SK-N-SH (cell line): ENCODE measurements at regions not wholly inside any gene's neighbourhood (a gene's known extent, or its start where the extent isn't known, plus 50 kb on each side); places are given as distances from the start of the nearest gene placed in this dataset.
"Not testable (repeated sequence)": the region's sequence is repeated elsewhere in the genome, so short reads cannot be mapped to it uniquely, and the experiment has no call there.

ENCODE experiments used
- CTCF ChIA-PET: fragments of 300-600, 350-600 bp; formaldehyde crosslinking; extraction: SDS; loops from one replicate; lab custom pipeline; 2021; lab: Yijun Ruan, JAX
- POLR2A ChIA-PET: fragments of 350-600 bp; sonication (Branson Sonifier 250); formaldehyde crosslinking; extraction: SDS; loops from one replicate; lab custom pipeline; 2020; ENCODE audit warnings: antibody characterized with exemption, inconsistent platforms; lab: Yijun Ruan, JAX
- DNase-seq: peaks from one replicate; pipeline ENCODE4 v3.0.0; 2012
- H2AFZ ChIP-seq: fragments of 200-600 bp; sonication (generic); 2 replicates; pipeline ENCODE4 v1.8.1; 2016; ENCODE audit warnings: antibody characterized with exemption, mild to moderate bottlenecking, low read depth
- H3F3A ChIP-seq: fragments of 200-600 bp; sonication (generic); replicated peaks from 2 replicates; pipeline ENCODE3; 2016; ENCODE audit warnings: antibody characterized with exemption, mild to moderate bottlenecking; ENCODE audit not compliant: insufficient read depth
- H3K27ac ChIP-seq, 2 experiments: fragments of 200-500 bp in 1 of 2; fragments of 200-600 bp in 1 of 2; sonication (Bioruptor generic) in 1 of 2; sonication (generic), shearing (Covaris generic) in 1 of 2; 2 replicates each; pipeline versions ENCODE4 v1.5.1 to v1.6.1; 2014 to 2016; ENCODE audit warnings: low read depth in 2 of 2, inconsistent platforms in 1 of 2, low read length in 1 of 2, mild to moderate bottlenecking in 1 of 2, mixed read lengths in 1 of 2
- H3K27me3 ChIP-seq: fragments of 200-600 bp; sonication (generic), shearing (Covaris generic); 2 replicates; pipeline ENCODE4 v1.6.1; 2016; ENCODE audit warnings: mixed run types; ENCODE audit not compliant: insufficient read depth
- H3K36me3 ChIP-seq, 2 experiments: fragments of 200-500 bp in 1 of 2; fragments of 200-600 bp in 1 of 2; sonication (Bioruptor generic) in 1 of 2; sonication (generic) in 1 of 2; replicated peaks in 1 of 2; 2 replicates each; pipeline versions ENCODE3 to v1.5.1; 2014 to 2016; ENCODE audit warnings: low read length in 1 of 2, mild to moderate bottlenecking in 1 of 2; ENCODE audit not compliant: insufficient read depth in 2 of 2, control insufficient read depth in 1 of 2
- H3K4me1 ChIP-seq, 2 experiments: fragments of 200-500 bp in 1 of 2; fragments of 200-600 bp in 1 of 2; sonication (Bioruptor generic) in 1 of 2; sonication (generic), shearing (Covaris generic) in 1 of 2; 2 replicates each; pipeline versions ENCODE4 v1.5.1 to v1.6.1; 2014 to 2016; ENCODE audit warnings: low read depth in 1 of 2, low read length in 1 of 2, mixed run types in 1 of 2; ENCODE audit not compliant: insufficient read depth in 2 of 2, control insufficient read depth in 1 of 2
- H3K4me2 ChIP-seq: fragments of 200-600 bp; sonication (generic), shearing (Covaris generic); 2 replicates; pipeline ENCODE4 v1.6.1; 2017; ENCODE audit warnings: mixed run types
- H3K4me3 ChIP-seq, 2 experiments: fragments of 200-500 bp in 1 of 2; fragments of 200-600 bp in 1 of 2; sonication (Bioruptor generic) in 1 of 2; sonication (generic), shearing (Covaris generic) in 1 of 2; 2 replicates each; pipeline versions ENCODE4 v1.5.1 to v1.8.1; 2014 to 2016; ENCODE audit warnings: low read depth in 2 of 2, inconsistent platforms in 1 of 2, low read length in 1 of 2, mild to moderate bottlenecking in 1 of 2, mixed read lengths in 1 of 2, moderate library complexity in 1 of 2
- H3K79me2 ChIP-seq: fragments of 200-600 bp; sonication (generic); 2 replicates; pipeline ENCODE4 v1.8.1; 2017; ENCODE audit warnings: mild to moderate bottlenecking; ENCODE audit not compliant: insufficient read depth
- H3K9ac ChIP-seq: fragments of 200-600 bp; sonication (generic); 2 replicates; pipeline ENCODE4 v1.6.1; 2017; ENCODE audit warnings: mixed run types
- H3K9me2 ChIP-seq: fragments of 200-600 bp; sonication (generic); 2 replicates; pipeline ENCODE4 v1.6.1; 2017; ENCODE audit warnings: mixed run types
- H3K9me3 ChIP-seq: fragments of 200-600 bp; sonication (generic); 2 replicates; pipeline ENCODE4 v1.6.1; 2017; ENCODE audit warnings: mixed run types, mild to moderate bottlenecking, moderate library complexity
- H4K20me1 ChIP-seq: fragments of 200-600 bp; sonication (generic); 2 replicates; pipeline ENCODE4 v1.6.1; 2017; ENCODE audit warnings: mild to moderate bottlenecking, mixed run types; ENCODE audit not compliant: insufficient read depth
- CHD2 ChIP-seq: fragments of 150-350 bp; IDR thresholded peaks from 2 replicates; pipeline ENCODE4 v1.6.1; 2018; ENCODE audit warnings: low read length; ENCODE audit not compliant: partially characterized antibody
- ELF1 ChIP-seq: IDR thresholded peaks from 2 replicates; pipeline ENCODE4 v1.4.0; 2012
- FOXM1 ChIP-seq: IDR thresholded peaks from 2 replicates; pipeline ENCODE4 v1.4.0; 2012; ENCODE audit warnings: low read depth, mild to moderate bottlenecking
- GATA2 ChIP-seq: sonication (generic); formaldehyde crosslinking; IDR thresholded peaks from 2 replicates; pipeline ENCODE4 v1.5.0; 2020; ENCODE audit warnings: mild to moderate bottlenecking, missing genetic modification reagents
- MEF2A ChIP-seq: IDR thresholded peaks from 2 replicates; pipeline ENCODE4 v1.4.0; 2012; ENCODE audit warnings: low read depth, borderline replicate concordance
- MXI1 ChIP-seq: IDR thresholded peaks from 2 replicates; pipeline ENCODE4 v1.6.1; 2012; ENCODE audit warnings: mild to moderate bottlenecking, low read depth, low read length, improper control_type of control experiment
- NRF1 ChIP-seq: IDR thresholded peaks from 2 replicates; pipeline ENCODE4 v1.6.1; 2012; ENCODE audit warnings: low read depth, mild to moderate bottlenecking, low read length
- PBX3 ChIP-seq: IDR thresholded peaks from 2 replicates; pipeline ENCODE4; 2012
- POLR2AphosphoS5 ChIP-seq: IDR thresholded peaks from 2 replicates; pipeline ENCODE4 v1.6.1; 2012; ENCODE audit warnings: low read depth, low read length
- RCOR1 ChIP-seq: fragments of 150-350 bp; IDR thresholded peaks from 2 replicates; pipeline ENCODE4 v1.6.1; 2017; ENCODE audit warnings: antibody characterized with exemption, low read length
- RFX5 ChIP-seq: IDR thresholded peaks from 2 replicates; pipeline ENCODE4 v1.6.1; 2012; ENCODE audit warnings: mild to moderate bottlenecking, improper control_type of control experiment, low read length
- SIN3A ChIP-seq: IDR thresholded peaks from 2 replicates; pipeline ENCODE4 v1.6.1; 2012; ENCODE audit warnings: low read depth, mild to moderate bottlenecking, low read length, moderate library complexity, borderline replicate concordance
- TAF1 ChIP-seq: IDR thresholded peaks from 2 replicates; pipeline ENCODE4 v1.6.1; 2012; ENCODE audit warnings: low read depth, mild to moderate bottlenecking, low read length, moderate library complexity, borderline replicate concordance
- USF1 ChIP-seq: IDR thresholded peaks from 2 replicates; pipeline ENCODE4 v1.4.0; 2012; ENCODE audit warnings: low read depth, borderline replicate concordance
- USF2 ChIP-seq: fragments of 150-350 bp; IDR thresholded peaks from 2 replicates; pipeline ENCODE4 v1.6.1; 2017; ENCODE audit warnings: antibody characterized with exemption, low read length, low read depth, borderline replicate concordance
- YY1 ChIP-seq: IDR thresholded peaks from 2 replicates; pipeline ENCODE4 v1.4.0; 2012; ENCODE audit warnings: low read depth, mild to moderate bottlenecking
- ZBTB33 ChIP-seq: IDR thresholded peaks from 2 replicates; pipeline ENCODE4 v1.4.0; 2012; ENCODE audit warnings: low read depth, borderline replicate concordance
- WGBS: methylation state at CpG from one replicate; pipeline ENCODE4 v1.1.6; 2017; ENCODE audit warnings: low lambda C conversion rate; 5-methylcytosine and 5-hydroxymethylcytosine counted together

- Histone ChIP-seq H2AFZ (no peak overlapping the region), H3K79me2 (no peaks in the 10 kb centered on the region), H3K9me3 (no peaks in the 10 kb centered on the region), H3K27me3 (no peaks in the 10 kb centered on the region), H3K4me3 (no peak overlapping the region), H3F3A (no peaks in the 10 kb centered on the region), H3K4me2 (no peak overlapping the region), H3K9me2 (no peaks in the 10 kb centered on the region), H3K27ac (peak overlapping the region in 1 of 2 experiments; percentile 69; a peak in 1 of 4 replicates), H3K9ac (no peak overlapping the region), H4K20me1 (no peaks in the 10 kb centered on the region), H3K4me1 (peaks cover 0 to 13% of the 10 kb centered on the region in 2 experiments; a peak in 2 of 4 replicates), H3K36me3 (no peaks in the 10 kb centered on the region)
- ChIA-PET CTCF (interaction anchor here (0.6 to 1.4 kb wide), 2 partner anchors 14 to 1378 kb away, joined by 3 to 4 read pairs; no protein-coding TSS in a partner anchor), POLR2A (no interaction called here)
- DNase-seq, result peak; percentile 69
- no peak for TF ChIP-seq ELF1
- TF ChIP-seq USF1, result no peak
- TF ChIP-seq GATA2 (CRISPR knock-in tag), result peak; percentile 35; the same call in 1 of the 2 replicates
- no peak for TF ChIP-seq FOXM1
- TF ChIP-seq TAF1, result no peak
- WGBS, result 10% methylated on average over 4 of the region's 5 CpGs
These were observed 761.5 kb upstream of the SOX11 start for GRCh38 chr2:4930704-4931103.

GRCh38 chr2:4931721-4932365 is 760.3 kb upstream of the SOX11 start:
- Histone ChIP-seq H3K27ac (peak overlapping the region in 1 of 2 experiments; percentile 30; a peak in 1 of 4 replicates), H3F3A (no peaks in the 10 kb centered on the region), H3K9ac (no peak overlapping the region), H3K36me3 (no peaks in the 10 kb centered on the region), H2AFZ (no peak overlapping the region), H3K79me2 (no peaks in the 10 kb centered on the region), H3K4me1 (peaks cover 0 to 13% of the 10 kb centered on the region in 2 experiments; a peak in 2 of 4 replicates), H3K4me3 (no peak overlapping the region), H3K9me3 (no peaks in the 10 kb centered on the region), H3K27me3 (no peaks in the 10 kb centered on the region), H3K9me2 (no peaks in the 10 kb centered on the region), H4K20me1 (no peaks in the 10 kb centered on the region), H3K4me2 (no peak overlapping the region)
- peak; percentile 55 for DNase-seq
- WGBS, result 31% methylated on average over 6 of the region's 6 CpGs
- ChIA-PET CTCF (no interaction called here), POLR2A (no interaction called here)
- TF ChIP-seq RFX5, result no peak
- no peak for TF ChIP-seq MEF2A
- TF ChIP-seq ZBTB33, result no peak
- no peak for TF ChIP-seq MXI1
- no peak for TF ChIP-seq RCOR1
- no peak for TF ChIP-seq PBX3
- no peak for TF ChIP-seq ELF1
- no peak for TF ChIP-seq SIN3A
- no peak for TF ChIP-seq NRF1
- TF ChIP-seq USF1, result no peak
- no peak for TF ChIP-seq CHD2
- TF ChIP-seq USF2, result no peak
- no peak for TF ChIP-seq YY1
- no peak for TF ChIP-seq POLR2AphosphoS5

DNA sequence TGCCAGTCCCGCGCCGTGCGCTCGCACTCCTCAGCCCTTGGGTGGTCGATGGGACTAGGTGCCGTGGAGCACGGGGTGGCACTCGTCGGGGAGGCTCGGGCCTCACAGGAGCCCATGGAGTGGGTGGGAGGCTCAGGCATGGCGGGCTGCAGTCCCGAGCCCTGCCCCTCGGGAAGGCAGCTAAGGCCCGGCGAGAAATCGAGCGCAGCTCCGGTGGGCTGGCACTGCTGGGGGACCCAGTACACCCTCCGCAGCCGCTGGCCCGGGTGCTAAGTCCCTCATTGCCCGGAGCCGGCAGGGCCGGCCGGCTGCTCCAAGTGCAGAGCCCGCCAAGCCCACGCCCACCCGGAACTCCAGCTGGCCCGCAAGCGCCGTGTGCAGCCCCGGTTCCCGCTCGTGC is 756.9 kb upstream of the SOX11 start:
- H3K9me3 ChIP-seq, CTCF ChIA-PET, H3K36me3 ChIP-seq, H3K27me3 ChIP-seq, H4K20me1 ChIP-seq, H2AFZ ChIP-seq, DNase-seq, H3K27ac ChIP-seq, H3K79me2 ChIP-seq, H3K4me2 ChIP-seq, POLR2A ChIA-PET, H3K9me2 ChIP-seq, H3K9ac ChIP-seq, H3K4me3 ChIP-seq, H3F3A ChIP-seq: not testable (repeated sequence)
- WGBS, result 66% methylated on average over 22 of the region's 35 CpGs
- H3K4me1 ChIP-seq, result peaks cover 0 to 23% of the 10 kb centered on the region in 2 experiments; a peak in 2 of 4 replicates
